Hypothalamus (tissue), 51 donors: ENCODE measurements at regions not wholly inside any gene's neighbourhood (a gene's known extent, or its start where the extent isn't known, plus 50 kb on each side); places are given as distances from the start of the nearest gene placed in this dataset.
"Not testable (repeated sequence)": the region's sequence is repeated elsewhere in the genome, so short reads cannot be mapped to it uniquely, and the experiment has no call there.

Experiments used
- DNase-seq, 51 donors: peaks; one replicate each; lab custom pipeline; 2025; lab: John Stamatoyannopoulos, UW

DNA sequence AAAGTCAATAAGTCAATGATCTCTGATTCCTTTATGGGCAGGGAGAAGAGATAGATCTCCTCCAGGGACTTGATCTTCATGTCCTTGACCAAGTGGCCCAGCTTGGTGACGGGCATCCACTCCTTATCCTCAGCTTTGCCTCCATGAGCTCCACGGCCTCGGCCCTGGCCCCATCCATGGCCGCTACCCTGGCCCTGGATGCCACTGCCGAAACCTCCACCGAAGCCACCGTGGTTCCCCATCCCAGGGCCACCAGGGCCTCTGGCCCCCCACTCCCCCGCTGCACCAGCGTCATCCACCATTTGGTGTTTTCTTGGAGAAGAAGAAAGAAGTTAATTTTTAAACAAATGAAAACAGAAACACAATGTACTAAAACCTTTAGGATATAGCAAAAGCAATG lies 518.1 kb downstream of the GRXCR1 start:
- no peak for DNase-seq

- no peak for DNase-seq
Observed at GRCh38 chr4:43411226-43411625, 518.7 kb downstream of the GRXCR1 start.

DNA sequence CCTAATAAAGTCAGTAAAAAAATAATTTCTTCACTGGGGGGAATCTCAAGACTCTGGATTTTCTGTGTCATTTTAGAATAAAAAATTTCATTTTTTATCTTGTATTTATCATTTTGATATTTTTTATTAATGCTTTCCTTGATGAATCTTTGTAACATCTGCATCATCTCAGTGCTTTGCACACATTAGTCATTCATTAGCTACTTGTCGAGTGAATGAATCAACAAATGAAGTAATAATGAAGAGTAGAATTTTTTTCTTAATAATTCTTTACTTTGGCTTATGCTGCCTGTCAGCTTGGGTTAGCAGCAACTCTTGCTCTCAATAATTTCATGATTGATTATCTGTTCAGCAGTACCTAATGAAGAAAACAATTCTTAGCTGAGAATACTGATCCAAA lies 530.8 kb downstream of the GRXCR1 start:
- no peak for DNase-seq

GRCh38 chr4:43425206-43425605 lies 532.7 kb downstream of the GRXCR1 start:
- no peak for DNase-seq

- DNase-seq: no peak
Observed at GRCh38 chr4:43435291-43435690, 542.8 kb downstream of the GRXCR1 start.

GRCh38 chr4:43452948-43453347 lies 560.4 kb downstream of the GRXCR1 start:
- no peak for DNase-seq

GRCh38 chr4:43456383-43456782 lies 563.9 kb downstream of the GRXCR1 start:
- DNase-seq: no peak

DNA sequence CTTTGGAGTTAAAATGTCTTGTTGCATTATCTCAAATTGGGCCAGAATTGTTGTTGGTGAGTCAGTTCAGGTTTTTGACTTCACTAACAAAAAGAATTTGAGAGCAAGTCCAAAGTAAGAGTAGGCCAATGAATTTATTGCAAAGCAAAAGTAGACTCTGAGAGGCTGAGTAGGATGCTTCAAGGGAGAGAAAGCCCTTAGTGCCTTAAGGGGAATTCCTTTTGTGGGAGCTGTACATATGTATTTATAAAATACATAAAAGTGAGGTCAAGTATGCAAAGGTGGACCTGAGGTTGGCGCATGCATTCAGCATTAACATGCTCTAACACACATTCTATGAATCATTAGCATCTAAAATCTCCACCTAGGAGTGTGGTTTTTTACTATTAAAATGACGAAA lies 565.4 kb downstream of the GRXCR1 start:
- no peak for DNase-seq

- DNase-seq: no peak
Observed at GRCh38 chr4:43458293-43458692, 565.8 kb downstream of the GRXCR1 start.

- DNase-seq: no peak
Observed at GRCh38 chr4:43471950-43472349, 579.4 kb downstream of the GRXCR1 start.

DNA sequence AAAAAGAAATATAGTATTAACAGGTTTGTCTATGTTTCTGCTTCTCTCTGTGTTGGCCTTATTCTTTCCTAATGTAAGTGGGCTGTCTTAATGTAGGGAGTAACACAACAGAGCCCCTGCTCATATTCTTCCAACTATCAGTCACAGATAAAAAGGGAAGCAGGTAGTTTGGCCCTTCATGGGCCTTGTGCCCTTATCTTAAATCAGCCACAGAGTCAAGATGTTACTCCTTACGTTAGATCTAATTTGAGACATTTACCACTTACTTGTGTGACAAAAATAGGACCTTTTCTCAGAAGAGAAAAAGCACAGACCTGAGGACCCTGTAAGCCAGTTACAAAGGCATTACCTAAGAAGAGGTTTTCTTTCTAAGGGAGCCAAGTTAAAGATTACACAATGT lies 589.0 kb downstream of the GRXCR1 start:
- DNase-seq: no peak

DNA sequence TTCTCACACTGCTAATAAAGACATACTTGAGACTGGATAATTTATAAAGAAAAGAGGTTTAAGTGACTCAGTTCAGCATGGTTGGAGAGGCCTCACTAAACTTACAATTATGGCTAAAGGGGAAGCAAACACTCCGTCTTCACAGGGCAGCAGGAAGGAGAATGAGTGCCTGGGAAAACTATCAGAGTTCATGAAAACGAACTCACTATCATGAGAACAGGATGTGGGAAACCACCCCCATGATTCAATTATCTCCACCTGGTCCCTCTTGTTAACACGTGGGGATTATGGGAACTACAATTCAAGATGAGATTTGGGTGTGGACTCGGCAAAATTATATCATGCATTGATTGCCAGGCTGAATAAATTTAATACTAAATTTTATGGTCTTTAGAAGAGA lies 592.7 kb downstream of the GRXCR1 start:
- DNase-seq: no peak

GRCh38 chr4:43496188-43496587 lies 603.7 kb downstream of the GRXCR1 start:
- no peak for DNase-seq

GRCh38 chr4:43496602-43497001 lies 604.1 kb downstream of the GRXCR1 start:
- no peak for DNase-seq

- DNase-seq: not testable (repeated sequence)
Observed at GRCh38 chr4:43505823-43506222, 613.3 kb downstream of the GRXCR1 start.

- no peak for DNase-seq
Observed at GRCh38 chr4:43512253-43512652, 619.7 kb downstream of the GRXCR1 start.

DNA sequence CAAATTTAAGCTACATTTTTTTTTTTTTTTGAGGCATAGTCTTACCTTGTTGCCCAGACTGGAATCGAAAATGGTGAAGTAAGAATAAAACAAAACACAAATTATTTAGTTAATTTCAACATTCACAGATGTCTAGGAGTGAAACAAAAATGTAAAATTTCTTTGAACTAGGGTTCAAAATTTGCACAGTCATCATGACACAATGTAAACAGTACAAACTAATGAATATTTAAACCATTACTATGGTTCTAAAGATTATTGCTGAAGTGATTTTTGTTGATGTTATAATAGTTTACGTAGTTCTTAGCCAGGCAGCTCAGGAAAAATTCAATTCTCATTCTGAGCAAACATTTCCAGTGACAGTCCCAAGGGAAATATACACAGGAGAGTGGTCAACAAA lies 633.1 kb downstream of the GRXCR1 start:
- no peak for DNase-seq

GRCh38 chr4:43547561-43547960 lies 655.0 kb downstream of the GRXCR1 start:
- no peak for DNase-seq

- no peak for DNase-seq
Observed at GRCh38 chr4:43550981-43551627, 658.6 kb downstream of the GRXCR1 start.

DNA sequence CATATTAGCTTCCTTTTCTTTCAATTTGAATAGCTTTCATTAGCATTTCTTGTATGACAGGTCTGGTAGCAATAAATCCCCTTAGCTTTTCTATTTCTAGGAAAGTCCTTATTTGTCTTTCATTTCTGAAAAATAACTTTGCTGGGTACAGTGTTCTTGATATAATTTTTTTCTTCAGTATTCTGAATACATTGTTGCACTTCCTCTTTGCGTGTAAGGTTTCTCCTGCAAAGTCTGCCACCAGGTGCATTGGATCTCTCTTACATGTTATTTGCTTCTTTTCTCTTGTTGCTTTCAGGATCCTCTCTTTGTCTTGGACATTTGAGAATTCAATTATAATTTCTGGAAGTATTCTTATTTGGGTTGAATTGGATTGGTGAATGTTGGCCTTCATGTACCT lies 663.7 kb downstream of the GRXCR1 start:
- no peak for DNase-seq

DNA sequence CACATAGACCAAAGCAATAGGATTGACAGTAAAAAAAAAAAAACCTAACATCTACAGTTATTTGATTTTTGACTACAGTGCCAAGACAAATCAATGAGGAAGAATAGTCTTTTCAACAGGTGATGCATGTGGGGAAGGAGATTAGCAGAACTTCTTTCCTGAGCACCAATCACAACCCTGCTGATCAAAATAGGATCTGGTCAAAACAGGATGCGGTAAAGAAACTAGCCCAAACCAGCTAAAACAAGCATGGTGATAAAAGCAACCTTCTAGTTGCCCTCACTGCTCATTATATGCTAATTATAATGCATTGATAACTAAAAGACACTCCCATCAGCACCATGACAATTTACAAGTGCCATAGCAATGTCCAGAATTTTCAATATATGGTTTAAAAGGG lies 667.5 kb downstream of the GRXCR1 start:
- no peak for DNase-seq

DNA sequence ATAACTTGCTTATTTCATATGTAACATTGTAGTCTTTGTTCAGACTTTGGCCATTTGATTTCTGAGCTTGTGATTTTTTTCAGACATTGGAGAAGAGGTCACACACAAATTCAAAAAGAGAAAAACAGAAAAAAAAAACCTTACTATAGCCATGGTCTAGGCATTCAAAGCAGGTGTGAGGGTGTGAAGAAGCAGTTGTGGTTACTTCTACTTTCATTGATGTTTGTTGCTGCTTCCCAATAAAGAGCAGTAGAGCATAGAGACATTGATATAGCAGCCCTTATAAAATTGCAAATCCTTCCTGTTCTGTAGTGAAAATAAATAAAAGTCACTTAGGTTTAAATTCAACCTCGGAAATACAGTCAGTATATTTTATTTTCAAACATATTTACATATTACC lies 671.6 kb downstream of the GRXCR1 start:
- no peak for DNase-seq

DNA sequence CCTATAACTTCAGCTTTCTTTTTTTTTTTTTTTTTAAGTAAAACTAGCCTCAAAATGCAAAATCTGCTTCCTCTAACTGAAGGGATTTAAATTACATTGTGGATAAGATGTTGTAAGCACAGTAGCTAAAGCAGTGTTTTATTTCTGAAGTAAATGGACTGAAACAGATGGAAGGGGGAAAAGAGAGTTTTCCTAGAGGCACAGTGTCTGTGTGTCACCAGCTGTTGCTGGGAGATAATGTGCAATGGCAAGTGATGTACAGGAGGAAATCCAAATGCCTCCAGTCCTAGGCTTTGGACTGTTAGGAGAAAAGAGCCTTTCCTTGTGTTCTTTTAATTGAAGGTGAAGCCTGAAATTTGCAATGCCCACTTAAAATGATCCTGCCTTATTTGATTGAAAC lies 672.1 kb downstream of the GRXCR1 start:
- no peak for DNase-seq
